ENCODE measurements at regions not wholly inside any gene's neighbourhood (a gene's known extent, or its start where the extent isn't known, plus 50 kb on each side); places are given as distances from the start of the nearest gene placed in this dataset.

DNA sequence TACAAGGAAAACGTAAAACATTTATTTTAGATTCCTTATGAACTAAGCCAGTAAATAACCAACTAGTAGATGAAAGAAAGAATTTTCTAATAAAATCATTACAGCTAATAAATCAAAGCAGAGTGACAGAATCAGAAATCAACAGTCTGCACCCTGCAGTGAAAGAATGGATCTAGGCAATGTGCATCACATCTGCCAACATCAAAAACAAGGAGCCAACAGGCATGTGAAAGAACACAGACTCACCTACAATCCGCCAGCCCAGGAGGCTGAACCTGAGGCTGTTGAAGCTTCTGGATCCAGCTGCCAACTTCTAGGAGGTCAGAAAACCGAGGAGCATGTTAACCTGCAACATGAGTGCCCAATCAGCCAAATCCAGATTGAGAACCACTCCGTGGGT is 196.3 kb downstream of the SETD4 start:
- intact Hi-C loops (cut with DNase I; ENCODE audit: low total_unique reads) = no loop called here
- no peaks in the 10 kb centered on the region for H3K36me3 ChIP-seq
- no peak for TF ChIP-seq POLR2A (IDR thresholded peaks at IDR 0.05)
- no peak for TF ChIP-seq POLR2AphosphoS5 (IDR thresholded peaks at IDR 0.05)
- TF ChIP-seq, protein P1, sequence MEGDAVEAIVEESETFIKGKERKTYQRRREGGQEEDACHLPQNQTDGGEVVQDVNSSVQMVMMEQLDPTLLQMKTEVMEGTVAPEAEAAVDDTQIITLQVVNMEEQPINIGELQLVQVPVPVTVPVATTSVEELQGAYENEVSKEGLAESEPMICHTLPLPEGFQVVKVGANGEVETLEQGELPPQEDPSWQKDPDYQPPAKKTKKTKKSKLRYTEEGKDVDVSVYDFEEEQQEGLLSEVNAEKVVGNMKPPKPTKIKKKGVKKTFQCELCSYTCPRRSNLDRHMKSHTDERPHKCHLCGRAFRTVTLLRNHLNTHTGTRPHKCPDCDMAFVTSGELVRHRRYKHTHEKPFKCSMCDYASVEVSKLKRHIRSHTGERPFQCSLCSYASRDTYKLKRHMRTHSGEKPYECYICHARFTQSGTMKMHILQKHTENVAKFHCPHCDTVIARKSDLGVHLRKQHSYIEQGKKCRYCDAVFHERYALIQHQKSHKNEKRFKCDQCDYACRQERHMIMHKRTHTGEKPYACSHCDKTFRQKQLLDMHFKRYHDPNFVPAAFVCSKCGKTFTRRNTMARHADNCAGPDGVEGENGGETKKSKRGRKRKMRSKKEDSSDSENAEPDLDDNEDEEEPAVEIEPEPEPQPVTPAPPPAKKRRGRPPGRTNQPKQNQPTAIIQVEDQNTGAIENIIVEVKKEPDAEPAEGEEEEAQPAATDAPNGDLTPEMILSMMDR (IDR thresholded peaks at IDR 0.05 in 8 of 11, conservative IDR thresholded peaks at IDR 0.05 in 3 of 11) = no peak
- no peak for DNase-seq
- H3K27me3 ChIP-seq (replicated peaks in 1 of 7) = peaks cover 0 to 3% (median 0%) of the 10 kb centered on the region in 7 donors
- H3K4me3 ChIP-seq = no peak overlapping the region
- no peaks in the 10 kb centered on the region for H3K4me1 ChIP-seq
- 75 to 84% (median 81%) methylated on average over 4 of the region's 4 CpGs for WGBS, 5 donors
- H3K27ac ChIP-seq = no peak overlapping the region
- H3K9me3 ChIP-seq = peaks cover 0 to 11% (median 9%) of the 10 kb centered on the region in 8 donors

DNA sequence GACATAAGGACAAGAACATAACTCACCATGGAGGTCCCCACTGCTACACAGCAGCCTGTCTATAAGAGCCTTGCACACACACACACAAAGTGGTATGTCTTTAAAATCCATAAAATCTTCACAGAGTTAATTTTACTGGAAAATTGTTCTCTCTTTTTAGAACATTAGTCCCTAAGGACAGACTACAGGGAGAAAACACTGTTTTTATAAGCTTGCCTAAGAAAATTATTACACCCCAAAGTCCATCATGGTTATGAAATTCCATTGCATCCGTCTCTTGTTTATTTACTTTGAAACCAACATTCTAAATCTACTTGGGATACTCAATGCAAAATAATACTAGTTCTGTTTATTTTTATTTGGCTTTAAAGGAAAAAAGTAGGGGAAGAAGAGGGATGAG is 197.4 kb downstream of the SETD4 start:
- intact Hi-C loops (cut with DNase I; ENCODE audit: low total_unique reads) = no loop called here
- WGBS, 5 donors = 81 to 96% (median 90%) methylated on average over 1 of the region's 1 CpG
- peaks cover 0 to under 1% (median 0%) of the 10 kb centered on the region in 8 donors for H3K9me3 ChIP-seq
- no peaks in the 10 kb centered on the region for H3K36me3 ChIP-seq
- no peak overlapping the region for H3K27ac ChIP-seq
- TF ChIP-seq POLR2A (IDR thresholded peaks at IDR 0.05) = no peak
- no peak for TF ChIP-seq POLR2AphosphoS5 (IDR thresholded peaks at IDR 0.05)
- TF ChIP-seq, protein P1 (IDR thresholded peaks at IDR 0.05 in 8 of 11, conservative IDR thresholded peaks at IDR 0.05 in 3 of 11) = no peak
- DNase-seq = no peak
- no peak overlapping the region for H3K4me3 ChIP-seq
- H3K27me3 ChIP-seq (replicated peaks in 1 of 7) = peaks cover 0 to 8% (median 0%) of the 10 kb centered on the region in 7 donors
- no peaks in the 10 kb centered on the region for H3K4me1 ChIP-seq

DNA sequence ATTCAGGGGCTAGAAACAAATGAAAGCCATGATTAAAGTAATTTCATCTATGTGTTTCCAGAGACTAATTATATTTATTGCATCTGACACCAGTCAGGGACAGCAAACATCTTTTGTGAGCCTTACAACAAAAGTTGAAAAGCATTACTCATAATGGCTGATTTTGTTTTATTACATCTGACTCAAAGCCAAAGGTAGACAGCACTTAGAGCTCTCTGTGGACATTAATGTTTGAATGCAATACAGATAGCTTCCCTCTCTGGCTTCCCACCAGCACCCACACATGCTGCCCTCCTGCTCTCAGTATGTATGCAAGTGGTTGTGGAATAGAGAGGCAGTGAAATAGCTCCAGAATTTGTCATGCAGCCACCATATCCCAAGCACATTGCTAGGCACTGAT is 198.7 kb downstream of the SETD4 start:
- Histone ChIP-seq H3K27ac (no peak overlapping the region), H3K27me3 (replicated peaks in 1 of 7) (peaks cover 0 to 8% (median 0%) of the 10 kb centered on the region in 7 donors), H3K36me3 (no peaks in the 10 kb centered on the region), H3K9me3 (no peaks in the 10 kb centered on the region), H3K4me3 (no peak overlapping the region), H3K4me1 (no peaks in the 10 kb centered on the region)
- DNase-seq = no peak
- TF ChIP-seq POLR2A (IDR thresholded peaks at IDR 0.05) = no peak
- TF ChIP-seq, protein P1 (IDR thresholded peaks at IDR 0.05 in 8 of 11, conservative IDR thresholded peaks at IDR 0.05 in 3 of 11) = no peak
- no peak for TF ChIP-seq POLR2AphosphoS5 (IDR thresholded peaks at IDR 0.05)
- intact Hi-C loops (cut with DNase I; ENCODE audit: low total_unique reads) = no loop called here

DNA sequence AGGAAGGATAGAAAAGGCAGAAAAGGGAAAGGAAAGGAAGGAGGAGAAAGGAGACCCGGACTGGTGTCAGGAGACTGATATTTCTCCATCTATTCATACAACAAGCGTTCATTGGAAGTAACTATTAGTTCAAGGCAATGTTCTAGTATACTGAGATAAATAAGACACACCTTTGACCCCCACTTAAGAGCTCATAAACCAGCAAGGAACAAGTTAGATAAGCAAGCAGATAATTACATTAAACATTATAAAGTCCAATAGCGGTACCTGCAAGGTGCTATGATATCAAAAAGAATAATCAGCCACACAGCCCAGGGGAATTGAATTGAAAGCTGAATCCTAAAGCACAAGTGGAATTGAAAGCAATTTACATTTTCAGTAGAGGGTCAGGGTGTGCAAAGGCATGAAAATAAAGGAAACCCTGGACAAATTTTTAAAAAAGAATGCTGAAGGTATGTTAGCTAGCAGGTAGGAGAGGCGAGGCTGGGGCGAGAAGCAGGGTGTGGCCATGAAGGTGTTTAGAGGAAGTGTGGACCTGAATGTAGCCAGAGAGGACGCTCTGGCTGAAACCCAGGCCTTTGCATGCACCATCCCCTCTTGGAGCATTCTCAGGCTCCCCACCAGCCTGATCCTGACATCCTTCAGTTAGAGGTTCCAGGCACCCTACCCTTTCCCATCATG is 200.0 kb downstream of the SETD4 start:
- intact Hi-C loops (cut with DNase I; ENCODE audit: low total_unique reads) = no loop called here
- no peaks in the 10 kb centered on the region for H3K36me3 ChIP-seq
- no peaks in the 10 kb centered on the region for H3K9me3 ChIP-seq
- DNase-seq = no peak
- H3K4me1 ChIP-seq = no peaks in the 10 kb centered on the region
- peaks cover 0 to 8% (median 0%) of the 10 kb centered on the region in 7 donors for H3K27me3 ChIP-seq (replicated peaks in 1 of 7)
- TF ChIP-seq, protein P1 (IDR thresholded peaks at IDR 0.05 in 8 of 11, conservative IDR thresholded peaks at IDR 0.05 in 3 of 11) = no peak
- TF ChIP-seq POLR2A (IDR thresholded peaks at IDR 0.05) = no peak
- no peak for TF ChIP-seq POLR2AphosphoS5 (IDR thresholded peaks at IDR 0.05)
- H3K27ac ChIP-seq = no peak overlapping the region
- WGBS, 5 donors = 80 to 91% (median 85%) methylated on average over 6 of the region's 6 CpGs
- H3K4me3 ChIP-seq = no peak overlapping the region

Data from spleen (tissue), 11 donors.